Panc1 (cell line): ENCODE measurements at regions not wholly inside any gene's neighbourhood (a gene's known extent, or its start where the extent isn't known, plus 50 kb on each side); places are given as distances from the start of the nearest gene placed in this dataset.

Source experiments
- ATAC-seq: fragments of 200-7000 bp; cut with Tn5 transposase; 2 replicates; pipeline ENCODE4 v1.9.1; 2020; ENCODE audit warnings: mild to moderate bottlenecking, moderate library complexity
- BruUV-seq: library from RNA; stranded (reverse); fragments of 400-500 nt; replicated peaks from 2 replicates; lab custom pipeline; 2021; lab: Mats Ljungman, UMichigan
- CTCF ChIA-PET: fragments of 300-600 bp; sonication (Branson Sonifier 250); formaldehyde crosslinking; loops from one replicate; lab custom pipeline; 2022; ENCODE audit warnings: antibody characterized with exemption; lab: Charles Lee
- POLR2A ChIA-PET: fragments of 300-600 bp; sonication (Branson Sonifier 250); formaldehyde crosslinking; loops from one replicate; lab custom pipeline; 2022; ENCODE audit warnings: antibody characterized with exemption; lab: Charles Lee
- DNase-seq: peaks from one replicate; pipeline ENCODE4 v3.0.0-alpha.2; 2010; ENCODE audit warnings: low read depth, low spot score
- H3K27ac ChIP-seq: 2 replicates; pipeline ENCODE4 v1.5.1; 2011; ENCODE audit warnings: mild to moderate bottlenecking, low read length, inconsistent platforms
- H3K27me3 ChIP-seq: fragments of 200-500 bp; sonication (Bioruptor generic); 2 replicates; pipeline ENCODE4 v1.6.0; 2014; ENCODE audit warnings: low read length, inconsistent platforms; ENCODE audit not compliant: control insufficient read depth, insufficient read depth
- H3K36me3 ChIP-seq: fragments of 200-500 bp; sonication (Bioruptor generic); 2 replicates; pipeline ENCODE4 v1.5.1; 2014; ENCODE audit warnings: inconsistent platforms, mild to moderate bottlenecking, low read length, moderate library complexity; ENCODE audit not compliant: control insufficient read depth, insufficient read depth
- H3K4me1 ChIP-seq: 2 replicates; pipeline ENCODE4 v1.5.1; 2011; ENCODE audit warnings: inconsistent platforms, mild to moderate bottlenecking, low read length, moderate library complexity; ENCODE audit not compliant: control insufficient read depth, insufficient read depth
- H3K4me3 ChIP-seq, 2 experiments: 2 replicates each; pipeline ENCODE4 v1.5.1; 2011 to 2012; ENCODE audit warnings: low read depth in 2 of 2, low read length in 2 of 2, mild to moderate bottlenecking in 2 of 2, inconsistent platforms in 1 of 2, moderate library complexity in 1 of 2
- H3K9me3 ChIP-seq: fragments of 200-500 bp; sonication (Bioruptor generic); 2 replicates; pipeline ENCODE4 v1.5.1; 2014; ENCODE audit warnings: low read depth, mild to moderate bottlenecking, inconsistent platforms, low read length, moderate library complexity; ENCODE audit not compliant: control insufficient read depth, insufficient read depth
- POLR2AphosphoS5 ChIP-seq: IDR thresholded peaks from 2 replicates; pipeline ENCODE4 v1.6.1; 2012; ENCODE audit warnings: mild to moderate bottlenecking, low read depth, low read length, moderate library complexity
- SIN3A ChIP-seq: IDR thresholded peaks from 2 replicates; pipeline ENCODE4 v1.6.1; 2012; ENCODE audit warnings: low read depth, mild to moderate bottlenecking, low read length, moderate library complexity, borderline replicate concordance; ENCODE audit not compliant: insufficient read depth
- TCF7L2 ChIP-seq: IDR thresholded peaks from 2 replicates; pipeline ENCODE4 v1.6.1; 2011; ENCODE audit warnings: mild to moderate bottlenecking, low read depth, low read length, inconsistent platforms
- in situ Hi-C: cut with HindIII; loops from 2 replicates; pipeline ENCODE4 v1.10.0; 2016; ENCODE audit warnings: low sequenced_read_pairs, low pct_unique_long_range_greater_than_20kb
- intact Hi-C: fragments of 100-400 bp; cut with micrococcal nuclease; formaldehyde crosslinking; loops from one replicate; pipeline ENCODE4 v1.10.0; 2022; ENCODE audit not compliant: unreplicated experiment
- TF ChIP-seq, protein P1 (sequence below): fragments of 450-650 bp; IDR thresholded peaks from 2 replicates; pipeline ENCODE4 v1.5.1; 2017; ENCODE audit warnings: mild to moderate bottlenecking
- TF ChIP-seq, protein P2 (sequence below), 2 experiments: IDR thresholded peaks; 2 replicates each; pipeline ENCODE4 v1.6.1; 2011 to 2012; ENCODE audit warnings: low read depth in 2 of 2, control low read depth in 1 of 2, low read length in 1 of 2, mild to moderate bottlenecking in 1 of 2, moderate library complexity in 1 of 2; ENCODE audit not compliant: insufficient read depth in 1 of 2

DNA sequence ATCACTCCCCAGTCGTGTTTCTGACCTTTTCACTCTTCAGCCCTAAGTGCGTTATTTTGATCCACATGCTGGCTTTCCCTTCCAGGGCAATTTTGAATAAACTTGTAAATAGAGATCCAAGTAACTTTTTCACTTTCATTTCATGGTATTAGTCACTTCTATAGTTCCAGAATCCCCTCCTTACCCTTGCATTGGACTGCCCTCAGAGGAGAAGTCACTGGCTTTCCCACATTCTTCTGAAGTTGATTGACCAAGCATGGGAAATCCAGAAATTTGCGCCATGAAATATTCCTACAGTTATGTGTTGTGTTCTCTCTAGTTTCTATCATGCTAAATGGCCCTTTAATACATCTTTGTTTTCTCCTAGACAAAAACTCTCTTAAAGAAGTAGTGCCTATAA, 177.3 kb upstream of the GORAB start:
- Histone ChIP-seq H3K4me1 (no peaks in the 10 kb centered on the region), H3K4me3 (no peak overlapping the region), H3K27ac (no peak overlapping the region), H3K9me3 (no peaks in the 10 kb centered on the region; the same call in 1 of the 2 replicates), H3K27me3 (no peaks in the 10 kb centered on the region), H3K36me3 (no peaks in the 10 kb centered on the region)
- POLR2A ChIA-PET: no interaction called here
- in situ Hi-C loops: no loop called here
- no peak for ATAC-seq
- intact Hi-C loops: no loop called here
- CTCF ChIA-PET: no interaction called here
- BruUV-seq: no TSS peak
- no peak for DNase-seq
- TF ChIP-seq TCF7L2: no peak
- TF ChIP-seq, protein P1, sequence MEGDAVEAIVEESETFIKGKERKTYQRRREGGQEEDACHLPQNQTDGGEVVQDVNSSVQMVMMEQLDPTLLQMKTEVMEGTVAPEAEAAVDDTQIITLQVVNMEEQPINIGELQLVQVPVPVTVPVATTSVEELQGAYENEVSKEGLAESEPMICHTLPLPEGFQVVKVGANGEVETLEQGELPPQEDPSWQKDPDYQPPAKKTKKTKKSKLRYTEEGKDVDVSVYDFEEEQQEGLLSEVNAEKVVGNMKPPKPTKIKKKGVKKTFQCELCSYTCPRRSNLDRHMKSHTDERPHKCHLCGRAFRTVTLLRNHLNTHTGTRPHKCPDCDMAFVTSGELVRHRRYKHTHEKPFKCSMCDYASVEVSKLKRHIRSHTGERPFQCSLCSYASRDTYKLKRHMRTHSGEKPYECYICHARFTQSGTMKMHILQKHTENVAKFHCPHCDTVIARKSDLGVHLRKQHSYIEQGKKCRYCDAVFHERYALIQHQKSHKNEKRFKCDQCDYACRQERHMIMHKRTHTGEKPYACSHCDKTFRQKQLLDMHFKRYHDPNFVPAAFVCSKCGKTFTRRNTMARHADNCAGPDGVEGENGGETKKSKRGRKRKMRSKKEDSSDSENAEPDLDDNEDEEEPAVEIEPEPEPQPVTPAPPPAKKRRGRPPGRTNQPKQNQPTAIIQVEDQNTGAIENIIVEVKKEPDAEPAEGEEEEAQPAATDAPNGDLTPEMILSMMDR: no peak

DNA sequence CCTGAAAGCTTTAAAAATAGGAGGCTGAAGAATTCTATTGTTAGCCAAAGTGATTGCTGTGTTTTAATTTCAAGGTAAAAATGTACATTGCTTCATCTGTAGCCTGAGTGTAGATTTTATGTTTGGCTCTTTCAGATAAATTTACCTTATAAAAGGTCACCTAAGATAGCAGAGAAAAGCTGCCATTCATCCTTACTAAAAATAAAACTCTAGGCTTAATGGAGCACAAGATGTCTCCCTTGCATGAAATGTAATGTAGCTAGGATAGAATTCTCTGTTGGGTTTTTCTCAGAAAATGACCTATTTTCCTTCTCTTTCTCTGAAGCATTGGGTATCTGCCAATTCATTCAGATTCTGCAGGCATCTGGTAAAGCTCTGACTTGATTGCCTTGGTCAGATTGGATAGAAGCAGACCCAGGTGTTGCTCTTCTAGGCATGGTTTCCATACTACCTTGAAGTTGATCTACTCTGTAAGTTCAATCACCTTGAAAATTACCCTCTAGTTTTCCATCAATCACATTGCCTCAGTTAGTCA, 176.6 kb upstream of the GORAB start:
- no peaks in the 10 kb centered on the region for H3K36me3 ChIP-seq
- ATAC-seq (no peak), DNase-seq (no peak)
- TF ChIP-seq, protein P1: no peak
- TF ChIP-seq SIN3A: no peak
- intact Hi-C loops: no loop called here
- POLR2A ChIA-PET: no interaction called here
- no peaks in the 10 kb centered on the region for H3K27me3 ChIP-seq
- no peak overlapping the region for H3K4me3 ChIP-seq
- no peak overlapping the region for H3K27ac ChIP-seq
- CTCF ChIA-PET: no interaction called here
- in situ Hi-C loops: no loop called here
- BruUV-seq: no TSS peak
- no peaks in the 10 kb centered on the region for H3K4me1 ChIP-seq
- no peaks in the 10 kb centered on the region; the same call in 1 of the 2 replicates for H3K9me3 ChIP-seq

DNA sequence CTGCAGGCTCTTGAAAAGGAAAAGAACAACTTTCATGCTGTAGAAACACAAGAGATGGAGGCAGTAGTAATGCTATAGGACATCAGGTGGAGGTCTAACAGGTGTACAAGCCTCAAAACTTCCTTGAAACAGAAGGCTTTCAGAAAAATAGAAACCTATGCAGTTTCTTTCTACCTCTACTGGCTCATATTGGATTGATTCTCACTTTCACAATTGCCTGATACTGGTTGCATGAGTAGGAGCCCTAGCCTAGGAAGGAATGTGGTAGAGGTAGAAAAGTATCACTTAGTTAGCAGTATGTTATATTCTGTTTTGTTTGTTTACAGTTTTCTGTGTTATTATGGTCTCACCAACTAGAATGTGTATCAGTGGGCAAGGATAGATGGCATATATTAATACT, 175.4 kb upstream of the GORAB start:
- no peak for ATAC-seq
- intact Hi-C loops (no loop called here), in situ Hi-C loops (no loop called here)
- no TSS peak for BruUV-seq
- Histone ChIP-seq H3K4me3 (no peak overlapping the region), H3K27me3 (no peaks in the 10 kb centered on the region), H3K27ac (no peak overlapping the region), H3K9me3 (no peaks in the 10 kb centered on the region; the same call in 1 of the 2 replicates), H3K4me1 (no peaks in the 10 kb centered on the region), H3K36me3 (no peaks in the 10 kb centered on the region)
- ChIA-PET POLR2A (no interaction called here), CTCF (no interaction called here)
- no peak for TF ChIP-seq SIN3A
- TF ChIP-seq, protein P1: no peak
- TF ChIP-seq, protein P2, sequence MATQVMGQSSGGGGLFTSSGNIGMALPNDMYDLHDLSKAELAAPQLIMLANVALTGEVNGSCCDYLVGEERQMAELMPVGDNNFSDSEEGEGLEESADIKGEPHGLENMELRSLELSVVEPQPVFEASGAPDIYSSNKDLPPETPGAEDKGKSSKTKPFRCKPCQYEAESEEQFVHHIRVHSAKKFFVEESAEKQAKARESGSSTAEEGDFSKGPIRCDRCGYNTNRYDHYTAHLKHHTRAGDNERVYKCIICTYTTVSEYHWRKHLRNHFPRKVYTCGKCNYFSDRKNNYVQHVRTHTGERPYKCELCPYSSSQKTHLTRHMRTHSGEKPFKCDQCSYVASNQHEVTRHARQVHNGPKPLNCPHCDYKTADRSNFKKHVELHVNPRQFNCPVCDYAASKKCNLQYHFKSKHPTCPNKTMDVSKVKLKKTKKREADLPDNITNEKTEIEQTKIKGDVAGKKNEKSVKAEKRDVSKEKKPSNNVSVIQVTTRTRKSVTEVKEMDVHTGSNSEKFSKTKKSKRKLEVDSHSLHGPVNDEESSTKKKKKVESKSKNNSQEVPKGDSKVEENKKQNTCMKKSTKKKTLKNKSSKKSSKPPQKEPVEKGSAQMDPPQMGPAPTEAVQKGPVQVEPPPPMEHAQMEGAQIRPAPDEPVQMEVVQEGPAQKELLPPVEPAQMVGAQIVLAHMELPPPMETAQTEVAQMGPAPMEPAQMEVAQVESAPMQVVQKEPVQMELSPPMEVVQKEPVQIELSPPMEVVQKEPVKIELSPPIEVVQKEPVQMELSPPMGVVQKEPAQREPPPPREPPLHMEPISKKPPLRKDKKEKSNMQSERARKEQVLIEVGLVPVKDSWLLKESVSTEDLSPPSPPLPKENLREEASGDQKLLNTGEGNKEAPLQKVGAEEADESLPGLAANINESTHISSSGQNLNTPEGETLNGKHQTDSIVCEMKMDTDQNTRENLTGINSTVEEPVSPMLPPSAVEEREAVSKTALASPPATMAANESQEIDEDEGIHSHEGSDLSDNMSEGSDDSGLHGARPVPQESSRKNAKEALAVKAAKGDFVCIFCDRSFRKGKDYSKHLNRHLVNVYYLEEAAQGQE (IDR thresholded peaks at IDR 0.05; ENCODE audit: insufficient read depth in 1 of 2, low read depth in 2 of 2, low read length in 1 of 2): no peak
- no peak for TF ChIP-seq POLR2AphosphoS5
- TF ChIP-seq TCF7L2: no peak
- no peak for DNase-seq
